ENCODE measurements at regions not wholly inside any gene's neighbourhood (a gene's known extent, or its start where the extent isn't known, plus 50 kb on each side); places are given as distances from the start of the nearest gene placed in this dataset.

DNA sequence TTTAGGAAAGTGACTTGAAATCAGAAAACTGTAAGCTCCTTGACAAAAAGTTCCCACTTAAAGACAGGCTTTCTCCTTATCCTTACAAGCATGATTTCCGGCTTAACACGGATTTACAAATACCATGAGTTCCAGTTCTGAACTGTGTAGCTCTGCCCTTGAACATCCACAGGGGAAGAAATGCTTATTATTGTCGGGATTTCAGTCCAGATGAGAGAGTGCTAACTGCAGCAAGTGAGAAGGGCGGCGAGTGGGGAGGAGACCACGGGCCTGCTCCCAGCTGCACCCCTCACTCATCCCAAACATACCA is 73.1 kb downstream of the LRRC30 start:
- TF ChIP-seq MYNN (tag by site-specific recombination; IDR thresholded peaks at IDR 0.05; ENCODE audit: borderline replicate concordance) (no peak), ZNF10 (tag by site-specific recombination; IDR thresholded peaks at IDR 0.05) (no peak), ZBTB7A (tag by site-specific recombination; IDR thresholded peaks at IDR 0.05; ENCODE audit: low read depth) (no peak), ZNF391 (tag by site-specific recombination; IDR thresholded peaks at IDR 0.05; ENCODE audit: borderline replicate concordance, low read depth) (no peak)
- TF ChIP-seq, protein P1, sequence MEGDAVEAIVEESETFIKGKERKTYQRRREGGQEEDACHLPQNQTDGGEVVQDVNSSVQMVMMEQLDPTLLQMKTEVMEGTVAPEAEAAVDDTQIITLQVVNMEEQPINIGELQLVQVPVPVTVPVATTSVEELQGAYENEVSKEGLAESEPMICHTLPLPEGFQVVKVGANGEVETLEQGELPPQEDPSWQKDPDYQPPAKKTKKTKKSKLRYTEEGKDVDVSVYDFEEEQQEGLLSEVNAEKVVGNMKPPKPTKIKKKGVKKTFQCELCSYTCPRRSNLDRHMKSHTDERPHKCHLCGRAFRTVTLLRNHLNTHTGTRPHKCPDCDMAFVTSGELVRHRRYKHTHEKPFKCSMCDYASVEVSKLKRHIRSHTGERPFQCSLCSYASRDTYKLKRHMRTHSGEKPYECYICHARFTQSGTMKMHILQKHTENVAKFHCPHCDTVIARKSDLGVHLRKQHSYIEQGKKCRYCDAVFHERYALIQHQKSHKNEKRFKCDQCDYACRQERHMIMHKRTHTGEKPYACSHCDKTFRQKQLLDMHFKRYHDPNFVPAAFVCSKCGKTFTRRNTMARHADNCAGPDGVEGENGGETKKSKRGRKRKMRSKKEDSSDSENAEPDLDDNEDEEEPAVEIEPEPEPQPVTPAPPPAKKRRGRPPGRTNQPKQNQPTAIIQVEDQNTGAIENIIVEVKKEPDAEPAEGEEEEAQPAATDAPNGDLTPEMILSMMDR (tag by site-specific recombination; IDR thresholded peaks at IDR 0.05) = no peak
- TF ChIP-seq, protein P2, sequence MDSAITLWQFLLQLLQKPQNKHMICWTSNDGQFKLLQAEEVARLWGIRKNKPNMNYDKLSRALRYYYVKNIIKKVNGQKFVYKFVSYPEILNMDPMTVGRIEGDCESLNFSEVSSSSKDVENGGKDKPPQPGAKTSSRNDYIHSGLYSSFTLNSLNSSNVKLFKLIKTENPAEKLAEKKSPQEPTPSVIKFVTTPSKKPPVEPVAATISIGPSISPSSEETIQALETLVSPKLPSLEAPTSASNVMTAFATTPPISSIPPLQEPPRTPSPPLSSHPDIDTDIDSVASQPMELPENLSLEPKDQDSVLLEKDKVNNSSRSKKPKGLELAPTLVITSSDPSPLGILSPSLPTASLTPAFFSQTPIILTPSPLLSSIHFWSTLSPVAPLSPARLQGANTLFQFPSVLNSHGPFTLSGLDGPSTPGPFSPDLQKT (IDR thresholded peaks at IDR 0.05; ENCODE audit: borderline replicate concordance, low read depth, low read length) = no peak
- TF ChIP-seq, protein P3, sequence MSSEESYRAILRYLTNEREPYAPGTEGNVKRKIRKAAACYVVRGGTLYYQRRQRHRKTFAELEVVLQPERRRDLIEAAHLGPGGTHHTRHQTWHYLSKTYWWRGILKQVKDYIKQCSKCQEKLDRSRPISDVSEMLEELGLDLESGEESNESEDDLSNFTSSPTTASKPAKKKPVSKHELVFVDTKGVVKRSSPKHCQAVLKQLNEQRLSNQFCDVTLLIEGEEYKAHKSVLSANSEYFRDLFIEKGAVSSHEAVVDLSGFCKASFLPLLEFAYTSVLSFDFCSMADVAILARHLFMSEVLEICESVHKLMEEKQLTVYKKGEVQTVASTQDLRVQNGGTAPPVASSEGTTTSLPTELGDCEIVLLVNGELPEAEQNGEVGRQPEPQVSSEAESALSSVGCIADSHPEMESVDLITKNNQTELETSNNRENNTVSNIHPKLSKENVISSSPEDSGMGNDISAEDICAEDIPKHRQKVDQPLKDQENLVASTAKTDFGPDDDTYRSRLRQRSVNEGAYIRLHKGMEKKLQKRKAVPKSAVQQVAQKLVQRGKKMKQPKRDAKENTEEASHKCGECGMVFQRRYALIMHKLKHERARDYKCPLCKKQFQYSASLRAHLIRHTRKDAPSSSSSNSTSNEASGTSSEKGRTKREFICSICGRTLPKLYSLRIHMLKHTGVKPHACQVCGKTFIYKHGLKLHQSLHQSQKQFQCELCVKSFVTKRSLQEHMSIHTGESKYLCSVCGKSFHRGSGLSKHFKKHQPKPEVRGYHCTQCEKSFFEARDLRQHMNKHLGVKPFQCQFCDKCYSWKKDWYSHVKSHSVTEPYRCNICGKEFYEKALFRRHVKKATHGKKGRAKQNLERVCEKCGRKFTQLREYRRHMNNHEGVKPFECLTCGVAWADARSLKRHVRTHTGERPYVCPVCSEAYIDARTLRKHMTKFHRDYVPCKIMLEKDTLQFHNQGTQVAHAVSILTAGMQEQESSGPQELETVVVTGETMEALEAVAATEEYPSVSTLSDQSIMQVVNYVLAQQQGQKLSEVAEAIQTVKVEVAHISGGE (tag by site-specific recombination; conservative IDR thresholded peaks at IDR 0.05; ENCODE audit: low read depth) = no peak

Data from HEK293 (cell line).